ENCODE measurements at regions not wholly inside any gene's neighbourhood (a gene's known extent, or its start where the extent isn't known, plus 50 kb on each side); places are given as distances from the start of the nearest gene placed in this dataset.

- DNase-seq, result no peak
Measured at GRCh38 chr11:111194860-111195568, 50.5 kb upstream of the POU2AF2 start.

DNA sequence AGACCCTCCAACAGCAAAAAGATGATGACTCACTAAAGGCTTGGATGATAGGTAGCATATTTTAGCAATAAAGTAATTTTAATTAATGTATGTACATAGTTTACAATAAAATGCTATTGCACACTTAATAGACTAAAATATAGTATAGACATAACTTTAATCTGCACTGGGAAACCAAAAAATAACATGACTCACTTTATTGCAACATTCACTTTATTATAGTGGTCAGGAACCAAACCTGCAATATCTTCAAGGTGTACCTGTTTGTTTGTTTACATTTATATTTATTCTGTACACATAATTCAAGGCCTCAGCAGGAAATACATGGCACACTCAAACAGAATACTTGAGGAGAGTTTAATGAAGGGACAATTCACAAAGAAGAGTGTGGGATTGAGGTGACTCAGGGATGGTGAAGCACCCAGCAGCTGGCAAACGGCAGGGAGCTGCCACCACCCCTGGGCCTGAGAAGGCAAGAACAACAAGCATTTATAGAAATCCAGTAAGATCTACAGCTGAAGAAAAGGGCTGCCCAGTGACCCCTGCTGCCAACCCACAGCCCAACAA, 51.5 kb upstream of the POU2AF2 start:
- no peak for DNase-seq

- DNase-seq, result no peak
Measured at GRCh38 chr11:111189466-111189865, 56.1 kb upstream of the POU2AF2 start.

- DNase-seq, result no peak
Measured at GRCh38 chr11:111186308-111186915, 59.1 kb upstream of the POU2AF2 start.

GRCh38 chr11:111185266-111185665, 60.3 kb upstream of the POU2AF2 start:
- DNase-seq, result no peak

DNA sequence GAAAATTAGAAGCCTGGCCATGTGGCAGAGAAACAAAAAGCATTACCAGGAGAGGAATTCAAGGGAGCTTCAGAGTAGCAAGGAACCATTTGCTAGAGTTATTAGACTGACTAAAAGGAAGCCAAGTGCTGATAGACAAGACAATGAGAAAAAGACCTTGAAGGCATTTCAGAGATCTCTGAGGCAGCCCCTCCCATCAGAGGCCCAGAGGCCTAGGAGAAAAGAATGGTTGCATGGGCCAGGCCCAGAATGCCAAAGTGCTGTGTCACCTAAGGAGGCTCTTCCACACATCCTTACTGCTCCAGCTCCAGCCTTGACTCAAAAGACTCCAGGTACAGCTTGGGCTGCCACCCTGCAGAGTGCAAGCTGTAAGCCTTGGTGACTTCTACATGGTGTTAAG, 61.8 kb upstream of the POU2AF2 start:
- DNase-seq, result no peak

DNA sequence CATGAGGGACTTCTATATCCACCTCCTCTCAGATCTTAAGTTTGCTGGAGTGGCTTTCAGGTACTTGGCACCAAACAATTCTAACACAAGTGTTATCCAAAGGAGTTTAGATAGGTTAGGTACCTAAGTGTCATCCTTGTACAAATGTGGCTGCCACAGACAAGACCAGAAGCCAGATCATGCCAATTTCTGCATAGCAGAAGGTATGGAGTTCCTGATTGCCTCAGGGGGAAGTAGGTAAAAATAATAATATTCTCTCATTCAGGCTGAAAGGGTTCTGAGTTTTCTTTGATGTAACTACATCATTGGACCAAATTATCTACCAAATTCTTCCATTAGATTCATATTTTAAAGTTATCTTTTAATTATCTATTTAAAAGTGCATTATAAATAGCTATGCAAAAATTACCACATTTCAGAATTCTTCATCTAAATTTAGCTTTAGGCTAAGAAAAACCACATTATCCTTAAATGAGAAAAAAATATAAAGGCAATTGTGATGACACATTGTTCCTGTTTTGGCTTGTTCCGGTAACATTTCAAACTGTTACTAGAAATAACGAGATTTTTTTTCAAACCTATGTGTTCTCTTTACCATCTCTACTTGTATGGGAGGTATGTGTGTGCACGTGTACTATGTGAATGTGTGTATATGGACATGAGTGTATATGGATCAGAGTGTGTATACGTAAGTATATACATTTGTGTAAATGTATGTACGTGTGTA, 66.2 kb upstream of the POU2AF2 start:
- no peak for DNase-seq

DNA sequence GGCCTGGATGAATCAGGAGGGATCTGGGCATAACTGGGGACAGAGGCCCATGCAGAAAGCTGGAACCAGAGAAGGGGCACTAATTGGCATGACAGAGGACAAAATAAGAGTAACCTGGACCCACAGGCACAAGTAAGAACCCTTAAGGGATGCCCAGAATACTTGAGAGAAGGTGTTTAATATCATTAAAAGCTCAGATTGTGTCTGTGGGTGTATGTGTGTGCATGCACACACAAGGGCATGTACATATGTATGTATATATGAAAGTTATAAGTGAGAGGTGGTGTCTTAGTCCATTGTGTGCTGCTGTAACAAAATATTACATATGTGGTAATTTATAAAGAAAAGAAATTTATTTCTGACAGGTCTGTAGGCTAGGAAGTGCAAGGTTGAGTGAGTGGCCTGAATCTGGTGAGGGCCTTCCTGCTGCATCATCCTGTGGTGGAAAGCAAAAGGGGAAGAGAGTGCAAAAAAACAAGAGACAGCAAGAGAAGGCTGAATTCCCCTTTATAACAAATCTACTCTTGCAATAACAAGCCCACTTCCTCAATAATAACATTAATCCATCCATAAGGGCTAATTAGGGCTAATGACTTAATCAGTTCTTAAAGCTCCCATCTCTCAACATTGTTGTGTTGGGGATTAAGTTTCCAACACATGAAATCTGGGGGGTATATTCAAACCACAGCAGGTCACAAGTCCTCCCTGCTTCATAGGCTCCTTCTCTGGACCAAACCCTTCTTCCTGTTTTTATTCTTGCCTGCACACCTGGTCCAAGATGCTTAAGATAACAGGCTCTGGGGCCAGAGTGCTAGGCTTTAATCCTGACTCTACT, 68.3 kb upstream of the POU2AF2 start:
- DNase-seq, result no peak

- DNase-seq, result no peak
Measured at GRCh38 chr11:111176603-111177002, 68.9 kb upstream of the POU2AF2 start.

GRCh38 chr11:111173221-111173620, 72.3 kb upstream of the POU2AF2 start:
- DNase-seq, result no peak

DNA sequence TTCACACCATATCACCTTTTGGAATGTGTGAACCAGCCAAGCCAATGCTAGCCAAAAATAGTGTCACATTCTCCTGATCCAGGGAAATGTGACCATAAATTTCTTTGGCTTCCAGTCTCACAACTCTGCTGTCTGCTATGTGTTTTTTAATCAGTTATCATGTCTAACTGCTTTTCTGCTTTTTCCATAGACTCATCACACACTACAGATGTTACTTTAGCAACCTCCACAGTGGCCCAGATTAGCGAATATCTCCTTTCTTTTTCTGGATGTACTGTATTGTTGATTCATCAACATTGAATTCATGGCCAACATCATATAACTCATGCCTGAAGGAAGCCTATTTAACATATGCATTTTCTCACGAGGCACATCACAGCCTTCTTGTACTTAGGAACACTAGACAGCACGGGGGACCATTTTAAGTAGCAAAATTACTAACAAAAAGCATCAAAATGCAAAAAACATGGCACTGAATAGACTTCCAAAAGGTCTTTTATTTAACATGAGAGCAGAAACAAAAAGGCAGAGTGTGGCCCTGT, 73.1 kb upstream of the POU2AF2 start:
- DNase-seq, result no peak

- DNase-seq, result no peak
Measured at GRCh38 chr11:111170761-111171379, 74.7 kb upstream of the POU2AF2 start.

- no peak for DNase-seq
Measured at GRCh38 chr11:111169367-111169766, 76.2 kb upstream of the POU2AF2 start.

GRCh38 chr11:111168871-111169270, 76.7 kb upstream of the POU2AF2 start:
- no peak for DNase-seq

- DNase-seq, result no peak
Measured at GRCh38 chr11:111167666-111168065, 77.9 kb upstream of the POU2AF2 start.

- DNase-seq, result no peak
Measured at GRCh38 chr11:111166598-111166997, 78.9 kb upstream of the POU2AF2 start.

- no peak for DNase-seq
Measured at GRCh38 chr11:111162305-111162704, 83.2 kb upstream of the POU2AF2 start.

GRCh38 chr11:111157571-111157970, 88.0 kb upstream of the POU2AF2 start:
- no peak for DNase-seq

GRCh38 chr11:111155021-111155420, 90.5 kb upstream of the POU2AF2 start:
- DNase-seq, result no peak

- DNase-seq, result no peak
Measured at GRCh38 chr11:111153194-111153593, 92.3 kb upstream of the POU2AF2 start.

GRCh38 chr11:111148953-111149352, 96.6 kb upstream of the POU2AF2 start:
- DNase-seq, result no peak

GRCh38 chr11:111148121-111148520, 97.4 kb upstream of the POU2AF2 start:
- DNase-seq, result no peak

All from NCI-H2081 (cell line).